KBM-7 (cell line): ENCODE measurements at regions not wholly inside any gene's neighbourhood (a gene's known extent, or its start where the extent isn't known, plus 50 kb on each side); places are given as distances from the start of the nearest gene placed in this dataset.
A peak's percentile ranks its signal among the peaks of the same experiment; 100 is the strongest.
"Not testable (repeated sequence)": the region's sequence is repeated elsewhere in the genome, so short reads cannot be mapped to it uniquely, and the experiment has no call there.

Experiments used
- DNase-seq: peaks from one replicate; pipeline ENCODE4 v3.0.0-alpha.2; 2015
- in situ Hi-C: fragments of 300-500 bp; cut with MboI; formaldehyde crosslinking; loops from 2 replicates; pipeline ENCODE4 v1.14.3; 2020; ENCODE audit warnings: low sequenced_read_pairs, low pct_unique_long_range_greater_than_20kb, mixed read lengths

- DNase-seq, in situ Hi-C loops: not testable (repeated sequence)
These were observed 108.0 kb upstream of the KCNK1 start for GRCh38 chr1:233505889-233506288.

GRCh38 chr1:233509526-233509925 is 104.4 kb upstream of the KCNK1 start:
- in situ Hi-C loops: no loop called here
- no peak for DNase-seq

DNA sequence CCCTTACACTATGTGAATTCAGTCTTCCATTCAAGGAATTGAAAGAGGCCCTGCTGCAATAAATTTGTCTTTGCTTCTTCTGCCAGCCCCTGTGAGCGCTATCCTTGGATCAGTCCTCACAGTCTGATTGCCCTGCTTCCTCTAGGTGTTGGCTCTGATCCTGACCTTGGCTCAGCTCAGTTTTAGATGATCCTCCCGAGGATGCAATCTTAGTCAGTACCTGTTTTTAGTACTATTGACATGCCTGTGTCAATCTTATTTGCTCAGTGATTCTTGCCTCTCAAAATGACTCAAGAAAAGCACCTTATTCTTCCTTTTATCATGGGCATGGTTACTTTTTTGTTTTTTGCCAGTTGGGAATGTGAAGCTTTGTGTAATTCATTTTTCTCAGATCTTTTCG is 101.4 kb upstream of the KCNK1 start:
- in situ Hi-C loops: no loop called here
- DNase-seq: no peak

DNA sequence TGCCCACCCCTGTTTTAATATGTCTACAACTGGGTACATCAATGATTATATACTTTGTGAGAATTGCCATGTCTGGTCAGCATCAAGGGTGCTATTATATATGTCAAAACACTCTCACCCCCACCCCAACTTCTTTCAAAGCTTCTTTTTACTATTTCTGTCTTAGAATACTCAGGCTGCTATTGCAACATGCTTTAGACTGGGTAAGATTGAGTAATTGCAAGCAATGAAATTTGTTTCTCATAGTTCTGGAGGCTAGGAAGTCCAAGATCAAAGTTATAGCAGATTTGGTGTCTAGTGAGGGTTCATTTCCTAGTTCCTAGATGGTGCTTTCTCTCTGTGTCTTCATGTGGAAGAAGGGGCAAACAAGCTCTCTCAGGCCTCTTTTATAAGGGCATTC is 100.5 kb upstream of the KCNK1 start:
- DNase-seq: no peak

DNA sequence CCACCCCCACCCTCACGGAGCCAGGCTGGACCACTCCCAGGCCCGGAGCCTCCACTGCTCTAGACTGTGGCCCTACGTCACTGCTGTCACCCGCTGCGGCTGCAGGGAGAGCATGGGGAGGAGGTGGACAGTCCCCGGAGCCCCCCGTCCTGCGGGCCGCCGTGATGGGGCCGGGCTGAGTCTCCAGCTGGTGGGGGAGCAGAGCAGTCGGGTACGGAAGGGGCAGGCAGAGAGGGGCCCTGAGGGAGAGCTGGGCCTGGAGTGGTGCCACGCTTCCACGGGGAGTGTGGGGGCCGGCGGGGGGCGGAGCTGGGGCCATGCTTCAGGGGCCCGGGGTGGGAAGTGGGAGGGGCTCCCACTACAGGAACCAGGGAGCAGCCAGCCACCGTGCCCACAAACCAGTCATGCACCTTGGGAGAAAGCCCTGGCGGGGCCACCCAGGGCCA is 98.9 kb upstream of the KCNK1 start:
- DNase-seq: no peak

More for the DNA sequence above, 100.5 kb upstream of the KCNK1 start:
- in situ Hi-C loops: no loop called here

GRCh38 chr1:233516732-233517131 is 97.2 kb upstream of the KCNK1 start:
- in situ Hi-C loops: no loop called here
- DNase-seq: no peak

More for the DNA sequence above, 98.9 kb upstream of the KCNK1 start:
- in situ Hi-C loops: no loop called here

GRCh38 chr1:233518344-233518743 is 95.6 kb upstream of the KCNK1 start:
- peak; percentile 51 for DNase-seq
- in situ Hi-C loops: no loop called here

- DNase-seq: no peak
- in situ Hi-C loops: no loop called here
These were observed 93.4 kb upstream of the KCNK1 start for GRCh38 chr1:233520261-233521191.

DNA sequence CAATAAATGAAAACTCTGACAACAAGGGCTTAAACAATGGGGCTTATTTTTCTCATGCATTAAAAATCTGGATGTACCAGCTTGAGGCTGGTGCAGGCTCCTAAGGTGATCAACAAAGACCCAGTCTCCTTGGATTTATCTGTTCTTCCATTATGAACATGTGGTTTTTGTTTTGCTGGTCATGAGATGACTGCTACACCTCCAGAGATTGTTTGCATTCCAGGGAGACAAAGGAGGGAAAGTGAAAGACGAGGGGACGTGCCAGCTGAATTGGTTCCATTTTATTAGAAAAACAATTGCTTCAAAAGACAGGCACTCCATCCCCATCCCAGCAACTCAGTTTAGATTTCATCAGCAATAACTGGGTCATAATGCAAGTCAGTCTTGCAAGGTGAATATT is 90.9 kb upstream of the KCNK1 start:
- in situ Hi-C loops: no loop called here
- no peak for DNase-seq

GRCh38 chr1:233527818-233528217 is 86.1 kb upstream of the KCNK1 start:
- in situ Hi-C loops: no loop called here
- DNase-seq: no peak

- no peak for DNase-seq
- in situ Hi-C loops: no loop called here
These were observed 83.1 kb upstream of the KCNK1 start for GRCh38 chr1:233530665-233531386.

GRCh38 chr1:233540816-233541215 is 73.1 kb upstream of the KCNK1 start:
- in situ Hi-C loops: no loop called here

DNA sequence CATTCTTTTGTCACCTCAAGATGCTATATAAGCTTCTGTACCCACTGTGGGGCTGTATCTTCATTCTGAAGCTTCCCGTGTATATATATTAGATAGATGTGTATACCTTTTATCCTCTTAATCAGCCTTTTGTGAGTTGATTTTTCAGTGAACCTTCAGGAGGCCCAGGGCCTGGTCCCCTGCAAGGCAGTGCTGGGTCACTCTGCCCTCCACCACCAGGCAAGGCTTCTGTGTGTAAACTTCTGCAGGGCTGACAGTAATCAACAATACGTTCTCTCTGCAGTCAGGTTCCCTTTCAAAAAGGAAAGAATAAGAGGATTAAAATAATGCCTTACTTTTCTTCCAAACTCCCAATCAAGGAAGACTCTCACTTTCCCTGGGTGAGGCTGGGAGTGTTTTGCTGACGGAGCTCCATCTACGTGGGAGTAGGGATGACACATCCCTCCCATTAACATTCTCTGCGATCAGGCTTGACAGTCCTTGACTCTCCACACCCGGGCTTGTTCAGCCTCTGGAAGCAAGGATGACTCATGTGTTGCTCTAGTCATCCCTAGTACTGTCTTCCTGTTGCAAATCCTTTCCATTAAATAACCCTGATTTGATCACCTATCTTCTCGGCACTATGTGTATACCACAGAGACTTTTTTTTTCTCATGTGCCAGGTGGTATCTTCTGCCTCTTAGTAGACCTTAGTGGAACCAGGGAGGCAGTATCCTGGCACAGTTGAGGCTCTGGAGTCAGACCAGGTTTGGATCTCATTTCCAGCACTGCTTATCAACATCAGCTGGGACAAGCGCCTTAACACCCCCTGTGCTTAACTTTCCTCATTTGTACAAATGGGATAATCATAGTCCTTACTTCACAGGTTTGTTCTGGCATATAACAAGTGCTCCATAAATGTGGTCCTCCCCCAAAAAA is 70.3 kb upstream of the KCNK1 start:
- in situ Hi-C loops: no loop called here
- DNase-seq: no peak

More at GRCh38 chr1:233540816-233541215, 73.1 kb upstream of the KCNK1 start:
- no peak for DNase-seq

DNA sequence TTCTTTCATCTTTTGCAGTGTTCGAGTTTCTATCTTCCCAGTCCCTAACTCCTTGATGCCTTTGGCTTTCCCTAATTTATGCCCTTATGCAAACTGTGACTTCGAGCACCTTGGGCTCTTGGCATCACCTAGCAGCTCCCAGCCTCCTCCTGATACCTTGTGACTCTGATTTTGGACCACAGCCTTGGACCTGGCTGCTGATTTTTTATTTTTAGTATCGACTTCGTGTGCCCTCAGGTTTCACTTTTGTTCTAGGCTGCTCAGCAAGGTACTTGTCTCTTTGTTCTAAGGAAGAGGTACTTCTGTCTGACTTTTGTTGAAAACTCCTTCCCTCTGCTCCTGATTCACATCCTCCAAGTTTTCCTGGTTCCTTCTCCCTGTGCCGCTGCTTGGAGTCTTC is 69.6 kb upstream of the KCNK1 start:
- no peak for DNase-seq
- in situ Hi-C loops: no loop called here

- DNase-seq: no peak
- in situ Hi-C loops: no loop called here
These were observed 66.2 kb upstream of the KCNK1 start for GRCh38 chr1:233547726-233548125.

- no peak for DNase-seq
- in situ Hi-C loops: no loop called here
These were observed 64.5 kb upstream of the KCNK1 start for GRCh38 chr1:233549404-233549803.

DNA sequence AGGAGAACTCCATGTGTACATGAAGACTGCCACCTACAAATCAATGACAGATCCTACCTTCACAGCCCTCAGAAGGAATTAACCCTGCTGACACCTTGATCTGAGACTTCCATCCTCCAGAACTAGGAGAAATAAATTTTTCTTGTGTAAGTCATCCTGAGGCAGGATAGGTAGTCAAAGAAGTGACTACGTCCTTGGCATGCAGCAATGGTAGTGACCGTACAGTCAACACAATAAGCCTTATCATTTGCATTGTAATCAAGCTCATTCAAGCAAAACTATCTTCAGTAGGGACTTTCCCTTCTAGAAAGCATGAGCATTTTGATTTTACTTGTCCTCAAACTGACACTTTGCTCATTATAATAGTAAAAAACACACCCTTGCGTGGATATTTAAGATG is 64.0 kb upstream of the KCNK1 start:
- in situ Hi-C loops: no loop called here
- no peak for DNase-seq

DNA sequence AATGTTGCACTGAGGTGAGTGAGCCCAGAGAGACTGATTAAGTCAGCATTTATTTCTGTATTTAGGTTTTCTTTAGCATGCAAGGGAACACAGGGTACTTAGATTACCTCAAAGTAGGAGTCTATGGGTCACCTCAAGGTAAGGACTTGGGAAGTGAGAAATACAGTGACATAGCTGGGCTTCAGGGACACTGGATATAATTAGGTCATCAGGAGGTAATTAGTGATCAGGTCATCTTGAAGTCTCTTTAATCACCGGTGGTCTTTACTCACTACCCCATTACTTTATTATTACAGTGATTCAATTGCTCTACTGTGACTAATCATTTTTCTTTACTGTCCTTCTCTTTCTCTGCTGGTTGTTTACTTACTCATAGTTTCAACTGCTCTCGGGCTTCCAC is 59.9 kb upstream of the KCNK1 start:
- DNase-seq: no peak
- in situ Hi-C loops: no loop called here

DNA sequence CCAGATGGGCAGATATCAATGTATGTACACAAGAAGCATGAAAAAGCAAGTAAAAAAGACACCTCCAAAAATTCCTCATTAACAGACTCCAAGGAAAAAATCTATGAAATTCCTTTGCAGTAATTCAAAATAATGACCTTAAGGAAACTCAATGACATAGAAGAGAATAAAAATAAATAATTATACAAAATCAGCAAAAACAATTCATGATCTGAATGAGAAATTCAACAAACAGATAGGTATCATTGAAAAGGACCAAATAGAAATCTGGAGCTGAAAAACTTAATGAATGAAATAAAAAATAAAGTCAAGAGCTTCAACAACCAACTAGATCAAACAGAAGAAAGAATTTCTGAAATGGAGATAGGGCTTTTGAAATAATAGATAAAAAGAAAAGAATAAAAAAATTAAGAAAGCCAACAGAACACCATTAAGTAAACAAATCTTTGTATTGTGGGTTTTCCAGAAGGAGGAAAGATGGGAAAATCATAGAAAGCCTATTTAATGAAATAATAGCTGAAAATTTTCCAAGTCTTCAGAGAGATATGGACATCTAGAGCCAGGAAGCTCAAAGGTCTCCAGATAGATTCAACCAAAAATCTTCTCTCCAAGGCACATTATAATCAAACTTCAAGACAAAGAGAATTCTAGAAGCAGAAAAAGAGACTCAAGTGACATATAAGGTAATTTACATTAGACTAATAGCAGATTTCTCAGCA is 52.0 kb upstream of the KCNK1 start:
- in situ Hi-C loops: no loop called here
- DNase-seq: peak; percentile 5
